GM12891 (cell line): ENCODE measurements at regions not wholly inside any gene's neighbourhood (a gene's known extent, or its start where the extent isn't known, plus 50 kb on each side); places are given as distances from the start of the nearest gene placed in this dataset.

Experiments
- DNase-seq: peaks from one replicate; pipeline ENCODE4 v3.0.0; 2011; ENCODE audit warnings: low spot score; ENCODE audit not compliant: insufficient read length
- FAIRE-seq: peaks from 2 replicates; lab custom pipeline; 2011; peaks lifted over from hg19 to GRCh38; lab: Jason Lieb, UNC
- PAX5 ChIP-seq: IDR thresholded peaks from 2 replicates; pipeline ENCODE4 v1.6.1; 2011; ENCODE audit warnings: low read length, moderate library complexity, mild to moderate bottlenecking; ENCODE audit not compliant: insufficient read depth, severe bottlenecking
- POLR2A ChIP-seq: IDR thresholded peaks from 2 replicates; pipeline ENCODE4 v1.6.1; 2011; ENCODE audit warnings: low read depth, low read length, control low read depth
- POLR2AphosphoS5 ChIP-seq: IDR thresholded peaks from 2 replicates; pipeline ENCODE4 v1.6.1; 2011; ENCODE audit warnings: low read depth, low read length, control low read depth
- POU2F2 ChIP-seq: IDR thresholded peaks from 2 replicates; pipeline ENCODE4 v1.6.1; 2011; ENCODE audit warnings: low read depth, mild to moderate bottlenecking, control low read depth, low read length, moderate library complexity
- SPI1 ChIP-seq: IDR thresholded peaks from 2 replicates; pipeline ENCODE4 v1.6.1; 2011; ENCODE audit warnings: low read depth, low read length, control low read depth
- TAF1 ChIP-seq: IDR thresholded peaks from 2 replicates; pipeline ENCODE4 v1.6.1; 2011; ENCODE audit warnings: low read depth, low read length, control low read depth

GRCh38 chr17:53516636-53517035 lies 306.1 kb upstream of the KIF2B start:
- FAIRE-seq (no peak), DNase-seq (no peak)
- TF ChIP-seq POU2F2 (no peak), TAF1 (no peak), PAX5 (no peak), POLR2AphosphoS5 (no peak), SPI1 (no peak), POLR2A (no peak)

- no peak for FAIRE-seq
- TF ChIP-seq PAX5 (no peak), POLR2AphosphoS5 (no peak), SPI1 (no peak), TAF1 (no peak), POU2F2 (no peak), POLR2A (no peak)
- no peak for DNase-seq
Observed at GRCh38 chr17:53499277-53499676, 323.4 kb upstream of the KIF2B start.

GRCh38 chr17:53496356-53496755 lies 326.4 kb upstream of the KIF2B start:
- FAIRE-seq (no peak), DNase-seq (no peak)
- no peak for TF ChIP-seq SPI1
- no peak for TF ChIP-seq TAF1
- TF ChIP-seq POU2F2, result no peak
- TF ChIP-seq PAX5, result no peak
- no peak for TF ChIP-seq POLR2AphosphoS5
- no peak for TF ChIP-seq POLR2A

GRCh38 chr17:53492532-53492931 lies 330.2 kb upstream of the KIF2B start:
- FAIRE-seq, result no peak

GRCh38 chr17:53490447-53490968 lies 332.2 kb upstream of the KIF2B start:
- DNase-seq, result no peak
- no peak for TF ChIP-seq TAF1
- no peak for TF ChIP-seq POLR2AphosphoS5
- TF ChIP-seq POU2F2, result no peak
- TF ChIP-seq PAX5, result no peak
- no peak for TF ChIP-seq SPI1
- FAIRE-seq, result no peak

More at GRCh38 chr17:53492532-53492931, 330.2 kb upstream of the KIF2B start:
- no peak for DNase-seq
- no peak for TF ChIP-seq POLR2AphosphoS5
- no peak for TF ChIP-seq SPI1
- no peak for TF ChIP-seq TAF1
- TF ChIP-seq PAX5, result no peak
- no peak for TF ChIP-seq POU2F2
- no peak for TF ChIP-seq POLR2A

GRCh38 chr17:53483704-53484103 lies 339.0 kb upstream of the KIF2B start:
- TF ChIP-seq POLR2AphosphoS5 (no peak), SPI1 (no peak), TAF1 (no peak), POU2F2 (no peak), PAX5 (no peak), POLR2A (no peak)
- FAIRE-seq (no peak), DNase-seq (no peak)

GRCh38 chr17:53475002-53475401 lies 347.7 kb upstream of the KIF2B start:
- FAIRE-seq (no peak), DNase-seq (no peak)
- no peak for TF ChIP-seq POLR2AphosphoS5
- TF ChIP-seq TAF1, result no peak
- no peak for TF ChIP-seq POU2F2
- TF ChIP-seq SPI1, result no peak
- no peak for TF ChIP-seq POLR2A
- TF ChIP-seq PAX5, result no peak

- FAIRE-seq (no peak), DNase-seq (no peak)
- TF ChIP-seq POLR2AphosphoS5 (no peak), SPI1 (no peak), POLR2A (no peak), PAX5 (no peak), TAF1 (no peak), POU2F2 (no peak)
Observed at GRCh38 chr17:53472586-53472985, 350.1 kb upstream of the KIF2B start.

GRCh38 chr17:53471514-53471913 lies 351.2 kb upstream of the KIF2B start:
- DNase-seq (no peak), FAIRE-seq (no peak)
- TF ChIP-seq POLR2AphosphoS5 (no peak), SPI1 (no peak), POU2F2 (no peak), PAX5 (no peak), TAF1 (no peak), POLR2A (no peak)

- DNase-seq (no peak), FAIRE-seq (no peak)
- TF ChIP-seq PAX5, result no peak
- TF ChIP-seq POLR2A, result no peak
- no peak for TF ChIP-seq POU2F2
- no peak for TF ChIP-seq POLR2AphosphoS5
- TF ChIP-seq TAF1, result no peak
- TF ChIP-seq SPI1, result no peak
Observed at GRCh38 chr17:53470626-53471025, 352.1 kb upstream of the KIF2B start.
